ENCODE measurements at regions not wholly inside any gene's neighbourhood (a gene's known extent, or its start where the extent isn't known, plus 50 kb on each side); places are given as distances from the start of the nearest gene placed in this dataset.
A peak's percentile ranks its signal among the peaks of the same experiment; 100 is the strongest.

- DNase-seq, result peak; percentile 15
Observed at GRCh38 chrX:34999702-35000101, 57.1 kb downstream of the FAM47B start.

- DNase-seq, result no peak
Observed at GRCh38 chrX:35006361-35006760, 63.8 kb downstream of the FAM47B start.

GRCh38 chrX:35015621-35016020 lies 73.0 kb downstream of the FAM47B start:
- no peak for DNase-seq

GRCh38 chrX:35016051-35016450 lies 73.5 kb downstream of the FAM47B start:
- DNase-seq, result no peak

- no peak for DNase-seq
Observed at GRCh38 chrX:35017284-35017683, 74.7 kb downstream of the FAM47B start.

- no peak for DNase-seq
Observed at GRCh38 chrX:35023683-35024082, 81.1 kb downstream of the FAM47B start.

- DNase-seq, result peak; percentile 38
Observed at GRCh38 chrX:35025820-35026219, 83.2 kb downstream of the FAM47B start.

- no peak for DNase-seq
Observed at GRCh38 chrX:35040871-35041270, 98.3 kb downstream of the FAM47B start.

- no peak for DNase-seq
Observed at GRCh38 chrX:35046660-35047296, 104.2 kb downstream of the FAM47B start.

GRCh38 chrX:35076061-35076460 lies 133.5 kb downstream of the FAM47B start:
- DNase-seq, result no peak

- DNase-seq, result no peak
Observed at GRCh38 chrX:35090801-35091200, 148.2 kb downstream of the FAM47B start.

GRCh38 chrX:35098419-35098818 lies 155.8 kb downstream of the FAM47B start:
- DNase-seq, result no peak

GRCh38 chrX:35101901-35102300 lies 159.3 kb downstream of the FAM47B start:
- no peak for DNase-seq

- no peak for DNase-seq
Observed at GRCh38 chrX:35104626-35105025, 162.0 kb downstream of the FAM47B start.

- no peak for DNase-seq
Observed at GRCh38 chrX:35115205-35115604, 172.6 kb downstream of the FAM47B start.

GRCh38 chrX:35122756-35123155 lies 180.2 kb downstream of the FAM47B start:
- DNase-seq, result no peak

- no peak for DNase-seq
Observed at GRCh38 chrX:35149517-35149916, 206.9 kb downstream of the FAM47B start.

- no peak for DNase-seq
Observed at GRCh38 chrX:35150052-35150451, 207.5 kb downstream of the FAM47B start.

GRCh38 chrX:35150642-35151239 lies 208.1 kb downstream of the FAM47B start:
- DNase-seq, result no peak

GRCh38 chrX:35166023-35166422 lies 223.4 kb downstream of the FAM47B start:
- DNase-seq, result no peak
